Tibial nerve (tissue), 3 donors: ENCODE measurements at regions not wholly inside any gene's neighbourhood (a gene's known extent, or its start where the extent isn't known, plus 50 kb on each side); places are given as distances from the start of the nearest gene placed in this dataset.

ENCODE experiments used
- POLR2A ChIP-seq, 2 donors: fragments of 450-650 bp; IDR thresholded peaks; one replicate each; pipeline ENCODE4 v1.6.1; 2017; ENCODE audit warnings: antibody characterized with exemption in 2 of 2, mild to moderate bottlenecking in 2 of 2, moderate library complexity in 2 of 2
- TF ChIP-seq, protein P1 (sequence below), 5 experiments: fragments of 200-600 bp in 3 of 5; fragments of 450-650 bp in 2 of 5; sonication (generic) in 3 of 5; IDR thresholded peaks; one replicate each; pipeline ENCODE4 v1.5.1; 2016 to 2019; ENCODE audit warnings: antibody characterized with exemption in 5 of 5, mild to moderate bottlenecking in 3 of 5, moderate library complexity in 2 of 5

GRCh38 chr7:126185959-126186580 lies 1066.7 kb downstream of the GRM8 start:
- TF ChIP-seq, protein P1, sequence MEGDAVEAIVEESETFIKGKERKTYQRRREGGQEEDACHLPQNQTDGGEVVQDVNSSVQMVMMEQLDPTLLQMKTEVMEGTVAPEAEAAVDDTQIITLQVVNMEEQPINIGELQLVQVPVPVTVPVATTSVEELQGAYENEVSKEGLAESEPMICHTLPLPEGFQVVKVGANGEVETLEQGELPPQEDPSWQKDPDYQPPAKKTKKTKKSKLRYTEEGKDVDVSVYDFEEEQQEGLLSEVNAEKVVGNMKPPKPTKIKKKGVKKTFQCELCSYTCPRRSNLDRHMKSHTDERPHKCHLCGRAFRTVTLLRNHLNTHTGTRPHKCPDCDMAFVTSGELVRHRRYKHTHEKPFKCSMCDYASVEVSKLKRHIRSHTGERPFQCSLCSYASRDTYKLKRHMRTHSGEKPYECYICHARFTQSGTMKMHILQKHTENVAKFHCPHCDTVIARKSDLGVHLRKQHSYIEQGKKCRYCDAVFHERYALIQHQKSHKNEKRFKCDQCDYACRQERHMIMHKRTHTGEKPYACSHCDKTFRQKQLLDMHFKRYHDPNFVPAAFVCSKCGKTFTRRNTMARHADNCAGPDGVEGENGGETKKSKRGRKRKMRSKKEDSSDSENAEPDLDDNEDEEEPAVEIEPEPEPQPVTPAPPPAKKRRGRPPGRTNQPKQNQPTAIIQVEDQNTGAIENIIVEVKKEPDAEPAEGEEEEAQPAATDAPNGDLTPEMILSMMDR (IDR thresholded peaks at IDR 0.05), result no peak
- no peak for TF ChIP-seq POLR2A (IDR thresholded peaks at IDR 0.05)
